A549 (cell line): ENCODE measurements at regions not wholly inside any gene's neighbourhood (a gene's known extent, or its start where the extent isn't known, plus 50 kb on each side); places are given as distances from the start of the nearest gene placed in this dataset.

Experiments used
- CEBPB ChIP-seq, 2 experiments: fragments of >200 bp in 1 of 2; sonication (Bioruptor Twin) in 1 of 2; formaldehyde crosslinking in 1 of 2; IDR thresholded peaks; 2 replicates each; pipeline ENCODE4 v1.6.1; 2012 to 2016
- CHD2 ChIP-seq: fragments of 150-350 bp; IDR thresholded peaks from 2 replicates; pipeline ENCODE4 v1.6.1; 2014; ENCODE audit warnings: low read length; ENCODE audit not compliant: partially characterized antibody
- FOSL2 ChIP-seq, 2 experiments: fragments of 450-650 bp in 1 of 2; fragments of >200 bp in 1 of 2; sonication (Bioruptor Twin) in 1 of 2; formaldehyde crosslinking; IDR thresholded peaks; 2 replicates each; pipeline versions ENCODE4 v1.5.0 to v1.6.1; 2016 to 2020; ENCODE audit warnings: mild to moderate bottlenecking in 1 of 2, moderate library complexity in 1 of 2
- KDM1A ChIP-seq: fragments of 200-600 bp; sonication (generic); IDR thresholded peaks from 2 replicates; pipeline ENCODE4 v1.6.1; 2016; ENCODE audit warnings: low read depth, mild to moderate bottlenecking
- MAZ ChIP-seq: fragments of 150-350 bp; IDR thresholded peaks from 2 replicates; pipeline ENCODE4 v1.6.1; 2014; ENCODE audit warnings: antibody characterized with exemption, low read depth, low read length, borderline replicate concordance
- POLR2A ChIP-seq: IDR thresholded peaks from 2 replicates; pipeline ENCODE4 v1.6.1; 2012; ENCODE audit warnings: mild to moderate bottlenecking, low read length
- RAD21 ChIP-seq, 2 experiments: fragments of >200 bp in 1 of 2; sonication (Bioruptor Twin) in 1 of 2; formaldehyde crosslinking in 1 of 2; IDR thresholded peaks in 1 of 2; conservative IDR thresholded peaks in 1 of 2; 2 replicates in 1 of 2; 3 replicates in 1 of 2; pipeline ENCODE4 v1.6.1; 2012 to 2018; ENCODE audit warnings: inconsistent platforms in 1 of 2
- RNF2 ChIP-seq: fragments of 200-600 bp; sonication (generic); IDR thresholded peaks from 2 replicates; pipeline ENCODE4 v1.6.1; 2016; ENCODE audit warnings: low read depth, mild to moderate bottlenecking, antibody characterized with exemption, moderate library complexity, borderline replicate concordance
- ZFP36 ChIP-seq: fragments of 450-650 bp; IDR thresholded peaks from 2 replicates; pipeline ENCODE4 v1.6.1; 2014; ENCODE audit warnings: borderline replicate concordance; ENCODE audit not compliant: partially characterized antibody
- TF ChIP-seq, protein P1 (sequence below): fragments of >200 bp; sonication (Bioruptor Twin); formaldehyde crosslinking; IDR thresholded peaks from 3 replicates; pipeline ENCODE4 v1.5.1; 2016
- TF ChIP-seq, protein P2 (sequence below): IDR thresholded peaks from 2 replicates; pipeline ENCODE4 v1.6.1; 2012; ENCODE audit warnings: low read depth, borderline replicate concordance
- TF ChIP-seq, protein P3 (sequence below): fragments of >200 bp; sonication (Bioruptor Twin); formaldehyde crosslinking; IDR thresholded peaks from 3 replicates; pipeline ENCODE4 v1.6.1; 2016
- TF ChIP-seq, protein P4 (sequence below): fragments of 200-600 bp; sonication (generic); IDR thresholded peaks from 2 replicates; pipeline ENCODE4 v1.6.1; 2016; ENCODE audit warnings: antibody characterized with exemption, mild to moderate bottlenecking, moderate library complexity

DNA sequence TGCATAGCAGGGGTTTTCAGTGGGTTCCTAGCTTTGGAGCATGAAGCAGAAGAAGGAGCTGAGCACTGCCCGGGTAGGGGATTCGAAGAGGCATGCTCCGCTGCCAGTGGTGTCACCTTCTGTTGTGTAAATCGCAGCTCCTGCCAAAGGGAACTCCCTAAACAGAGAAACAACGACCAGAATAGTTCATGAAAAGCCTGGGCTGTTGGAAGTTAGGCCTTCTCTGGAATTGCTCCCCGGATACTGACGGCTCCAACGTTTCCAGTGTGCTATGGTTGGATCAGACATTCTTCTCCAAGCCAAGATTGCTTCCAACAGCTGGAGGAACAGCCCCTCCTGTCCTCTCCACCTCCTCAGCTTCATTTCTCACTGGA, 546.0 kb upstream of the FZD8 start:
- TF ChIP-seq, protein P1, sequence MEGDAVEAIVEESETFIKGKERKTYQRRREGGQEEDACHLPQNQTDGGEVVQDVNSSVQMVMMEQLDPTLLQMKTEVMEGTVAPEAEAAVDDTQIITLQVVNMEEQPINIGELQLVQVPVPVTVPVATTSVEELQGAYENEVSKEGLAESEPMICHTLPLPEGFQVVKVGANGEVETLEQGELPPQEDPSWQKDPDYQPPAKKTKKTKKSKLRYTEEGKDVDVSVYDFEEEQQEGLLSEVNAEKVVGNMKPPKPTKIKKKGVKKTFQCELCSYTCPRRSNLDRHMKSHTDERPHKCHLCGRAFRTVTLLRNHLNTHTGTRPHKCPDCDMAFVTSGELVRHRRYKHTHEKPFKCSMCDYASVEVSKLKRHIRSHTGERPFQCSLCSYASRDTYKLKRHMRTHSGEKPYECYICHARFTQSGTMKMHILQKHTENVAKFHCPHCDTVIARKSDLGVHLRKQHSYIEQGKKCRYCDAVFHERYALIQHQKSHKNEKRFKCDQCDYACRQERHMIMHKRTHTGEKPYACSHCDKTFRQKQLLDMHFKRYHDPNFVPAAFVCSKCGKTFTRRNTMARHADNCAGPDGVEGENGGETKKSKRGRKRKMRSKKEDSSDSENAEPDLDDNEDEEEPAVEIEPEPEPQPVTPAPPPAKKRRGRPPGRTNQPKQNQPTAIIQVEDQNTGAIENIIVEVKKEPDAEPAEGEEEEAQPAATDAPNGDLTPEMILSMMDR: no peak
- TF ChIP-seq POLR2A (no peak), RAD21 (conservative IDR thresholded peaks at IDR 0.05 in 1 of 2, IDR thresholded peaks at IDR 0.05 in 1 of 2) (no peak), CHD2 (no peak), FOSL2 (IDR thresholded peaks at IDR 0.05) (no peak), FOSL2 (CRISPR knock-in tag; IDR thresholded peaks at IDR 0.05) (no peak), ZFP36 (no peak), MAZ (no peak), CEBPB (IDR thresholded peaks at IDR 0.05) (no peak), KDM1A (no peak), RNF2 (no peak)
- TF ChIP-seq, protein P2, sequence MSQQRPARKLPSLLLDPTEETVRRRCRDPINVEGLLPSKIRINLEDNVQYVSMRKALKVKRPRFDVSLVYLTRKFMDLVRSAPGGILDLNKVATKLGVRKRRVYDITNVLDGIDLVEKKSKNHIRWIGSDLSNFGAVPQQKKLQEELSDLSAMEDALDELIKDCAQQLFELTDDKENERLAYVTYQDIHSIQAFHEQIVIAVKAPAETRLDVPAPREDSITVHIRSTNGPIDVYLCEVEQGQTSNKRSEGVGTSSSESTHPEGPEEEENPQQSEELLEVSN: no peak
- TF ChIP-seq, protein P3, sequence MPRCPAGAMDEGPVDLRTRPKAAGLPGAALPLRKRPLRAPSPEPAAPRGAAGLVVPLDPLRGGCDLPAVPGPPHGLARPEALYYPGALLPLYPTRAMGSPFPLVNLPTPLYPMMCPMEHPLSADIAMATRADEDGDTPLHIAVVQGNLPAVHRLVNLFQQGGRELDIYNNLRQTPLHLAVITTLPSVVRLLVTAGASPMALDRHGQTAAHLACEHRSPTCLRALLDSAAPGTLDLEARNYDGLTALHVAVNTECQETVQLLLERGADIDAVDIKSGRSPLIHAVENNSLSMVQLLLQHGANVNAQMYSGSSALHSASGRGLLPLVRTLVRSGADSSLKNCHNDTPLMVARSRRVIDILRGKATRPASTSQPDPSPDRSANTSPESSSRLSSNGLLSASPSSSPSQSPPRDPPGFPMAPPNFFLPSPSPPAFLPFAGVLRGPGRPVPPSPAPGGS: no peak
- TF ChIP-seq, protein P4, sequence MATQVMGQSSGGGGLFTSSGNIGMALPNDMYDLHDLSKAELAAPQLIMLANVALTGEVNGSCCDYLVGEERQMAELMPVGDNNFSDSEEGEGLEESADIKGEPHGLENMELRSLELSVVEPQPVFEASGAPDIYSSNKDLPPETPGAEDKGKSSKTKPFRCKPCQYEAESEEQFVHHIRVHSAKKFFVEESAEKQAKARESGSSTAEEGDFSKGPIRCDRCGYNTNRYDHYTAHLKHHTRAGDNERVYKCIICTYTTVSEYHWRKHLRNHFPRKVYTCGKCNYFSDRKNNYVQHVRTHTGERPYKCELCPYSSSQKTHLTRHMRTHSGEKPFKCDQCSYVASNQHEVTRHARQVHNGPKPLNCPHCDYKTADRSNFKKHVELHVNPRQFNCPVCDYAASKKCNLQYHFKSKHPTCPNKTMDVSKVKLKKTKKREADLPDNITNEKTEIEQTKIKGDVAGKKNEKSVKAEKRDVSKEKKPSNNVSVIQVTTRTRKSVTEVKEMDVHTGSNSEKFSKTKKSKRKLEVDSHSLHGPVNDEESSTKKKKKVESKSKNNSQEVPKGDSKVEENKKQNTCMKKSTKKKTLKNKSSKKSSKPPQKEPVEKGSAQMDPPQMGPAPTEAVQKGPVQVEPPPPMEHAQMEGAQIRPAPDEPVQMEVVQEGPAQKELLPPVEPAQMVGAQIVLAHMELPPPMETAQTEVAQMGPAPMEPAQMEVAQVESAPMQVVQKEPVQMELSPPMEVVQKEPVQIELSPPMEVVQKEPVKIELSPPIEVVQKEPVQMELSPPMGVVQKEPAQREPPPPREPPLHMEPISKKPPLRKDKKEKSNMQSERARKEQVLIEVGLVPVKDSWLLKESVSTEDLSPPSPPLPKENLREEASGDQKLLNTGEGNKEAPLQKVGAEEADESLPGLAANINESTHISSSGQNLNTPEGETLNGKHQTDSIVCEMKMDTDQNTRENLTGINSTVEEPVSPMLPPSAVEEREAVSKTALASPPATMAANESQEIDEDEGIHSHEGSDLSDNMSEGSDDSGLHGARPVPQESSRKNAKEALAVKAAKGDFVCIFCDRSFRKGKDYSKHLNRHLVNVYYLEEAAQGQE: no peak
